ENCODE measurements at regions not wholly inside any gene's neighbourhood (a gene's known extent, or its start where the extent isn't known, plus 50 kb on each side); places are given as distances from the start of the nearest gene placed in this dataset.

DNA sequence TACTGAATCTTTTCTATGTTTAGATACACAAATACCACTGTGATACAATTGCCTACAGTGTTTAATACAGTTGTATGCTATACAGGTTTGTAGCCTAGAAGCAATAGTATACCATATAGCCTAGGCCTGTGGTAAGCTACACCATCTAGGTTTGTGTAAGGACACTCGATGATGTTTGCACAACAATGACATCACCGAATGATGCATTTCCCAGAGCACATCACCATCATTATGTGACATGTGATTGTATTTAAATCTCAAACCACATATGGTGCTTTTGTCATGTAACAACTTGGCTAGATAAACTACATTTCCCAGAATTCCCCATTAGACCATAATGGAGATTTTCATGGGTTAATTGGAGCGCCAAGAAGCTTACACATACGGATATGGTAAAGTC is 128.4 kb upstream of the CPNE8 start:
- DNase-seq: no peak
- CTCF ChIA-PET: no interaction called here

DNA sequence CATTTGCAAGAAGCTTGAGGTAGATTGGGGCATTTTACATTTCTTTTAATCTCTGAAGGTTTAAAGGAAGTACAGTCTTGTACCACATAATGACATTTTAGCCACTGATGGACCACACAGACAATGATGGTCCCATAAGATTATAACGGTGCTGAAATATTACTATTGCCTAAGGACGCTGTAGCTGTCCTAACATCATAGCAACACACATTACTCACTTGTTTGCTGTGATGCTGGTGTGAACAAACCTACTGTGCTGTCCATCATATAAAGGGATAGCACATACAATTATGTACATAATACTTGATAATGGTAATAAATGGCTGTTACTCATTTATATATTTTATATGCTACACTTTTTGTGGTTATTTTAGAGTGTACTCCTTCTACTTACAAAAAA is 127.1 kb upstream of the CPNE8 start:
- BruUV-seq (replicated peaks): no TSS peak

More for the DNA sequence above, 128.4 kb upstream of the CPNE8 start:
- Histone ChIP-seq H3K4me1 (replicated peaks; ENCODE audit: insufficient read depth) (no peaks in the 10 kb centered on the region), H3K9me3 (ENCODE audit: insufficient read depth, low read depth) (no peaks in the 10 kb centered on the region; the same call in 1 of the 2 replicates), H3K27me3 (ENCODE audit: insufficient read depth, low read depth) (no peaks in the 10 kb centered on the region), H3K79me2 (ENCODE audit: low read depth) (no peaks in the 10 kb centered on the region), H4K20me1 (ENCODE audit: insufficient read depth) (no peaks in the 10 kb centered on the region), H3K9me2 (ENCODE audit: insufficient read depth) (no peaks in the 10 kb centered on the region), H3K4me2 (no peak overlapping the region), H2AFZ (no peak overlapping the region), H3K36me3 (ENCODE audit: low read depth) (no peaks in the 10 kb centered on the region), H3K4me3 (no peak overlapping the region), H3F3A (ENCODE audit: insufficient read depth, low read depth) (no peaks in the 10 kb centered on the region), H3K27ac (no peak overlapping the region)
- TF ChIP-seq EZH2 (IDR thresholded peaks at IDR 0.05; ENCODE audit: low read depth): no peak
- TF ChIP-seq, protein P1, sequence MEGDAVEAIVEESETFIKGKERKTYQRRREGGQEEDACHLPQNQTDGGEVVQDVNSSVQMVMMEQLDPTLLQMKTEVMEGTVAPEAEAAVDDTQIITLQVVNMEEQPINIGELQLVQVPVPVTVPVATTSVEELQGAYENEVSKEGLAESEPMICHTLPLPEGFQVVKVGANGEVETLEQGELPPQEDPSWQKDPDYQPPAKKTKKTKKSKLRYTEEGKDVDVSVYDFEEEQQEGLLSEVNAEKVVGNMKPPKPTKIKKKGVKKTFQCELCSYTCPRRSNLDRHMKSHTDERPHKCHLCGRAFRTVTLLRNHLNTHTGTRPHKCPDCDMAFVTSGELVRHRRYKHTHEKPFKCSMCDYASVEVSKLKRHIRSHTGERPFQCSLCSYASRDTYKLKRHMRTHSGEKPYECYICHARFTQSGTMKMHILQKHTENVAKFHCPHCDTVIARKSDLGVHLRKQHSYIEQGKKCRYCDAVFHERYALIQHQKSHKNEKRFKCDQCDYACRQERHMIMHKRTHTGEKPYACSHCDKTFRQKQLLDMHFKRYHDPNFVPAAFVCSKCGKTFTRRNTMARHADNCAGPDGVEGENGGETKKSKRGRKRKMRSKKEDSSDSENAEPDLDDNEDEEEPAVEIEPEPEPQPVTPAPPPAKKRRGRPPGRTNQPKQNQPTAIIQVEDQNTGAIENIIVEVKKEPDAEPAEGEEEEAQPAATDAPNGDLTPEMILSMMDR (conservative IDR thresholded peaks at IDR 0.05): no peak
- no TSS peak for BruUV-seq (replicated peaks)
- intact Hi-C loops (cut with micrococcal nuclease; ENCODE audit: unreplicated experiment): no loop called here
- POLR2A ChIA-PET (ENCODE audit: unreplicated experiment): no interaction called here

DNA sequence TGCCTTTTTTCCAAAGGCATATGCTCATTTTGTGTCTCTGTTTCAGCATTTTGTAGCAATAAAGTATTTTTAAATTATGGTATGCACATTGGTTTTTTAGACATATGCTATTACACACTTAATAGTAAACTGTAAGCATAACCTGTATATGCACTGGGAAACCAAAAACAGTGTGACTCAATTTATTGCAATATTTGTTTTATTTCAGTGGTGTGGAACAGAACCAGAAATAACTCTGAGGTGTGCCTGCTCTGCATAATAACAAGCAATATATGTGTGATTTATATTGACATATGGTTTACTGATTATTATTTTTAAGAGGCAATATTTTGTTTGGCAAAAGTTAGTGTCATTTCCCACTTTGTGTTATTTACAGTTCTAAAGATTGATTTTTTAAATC is 126.6 kb upstream of the CPNE8 start:
- TF ChIP-seq, protein P1 (conservative IDR thresholded peaks at IDR 0.05): no peak
- no peak for TF ChIP-seq EZH2 (IDR thresholded peaks at IDR 0.05; ENCODE audit: low read depth)
- no peak overlapping the region for H3K27ac ChIP-seq
- intact Hi-C loops (cut with micrococcal nuclease; ENCODE audit: unreplicated experiment): no loop called here
- H3F3A ChIP-seq (ENCODE audit: insufficient read depth, low read depth): no peaks in the 10 kb centered on the region
- H3K4me3 ChIP-seq: no peak overlapping the region
- CTCF ChIA-PET: no interaction called here
- BruUV-seq (replicated peaks): no TSS peak
- POLR2A ChIA-PET (ENCODE audit: unreplicated experiment): no interaction called here
- H3K4me1 ChIP-seq (replicated peaks; ENCODE audit: insufficient read depth): no peaks in the 10 kb centered on the region
- no peaks in the 10 kb centered on the region; the same call in 1 of the 2 replicates for H3K9me3 ChIP-seq (ENCODE audit: insufficient read depth, low read depth)
- DNase-seq: no peak
- H3K27me3 ChIP-seq (ENCODE audit: insufficient read depth, low read depth): no peaks in the 10 kb centered on the region
- H2AFZ ChIP-seq: no peak overlapping the region
- no peaks in the 10 kb centered on the region for H3K9me2 ChIP-seq (ENCODE audit: insufficient read depth)
- H3K4me2 ChIP-seq: no peak overlapping the region
- H3K79me2 ChIP-seq (ENCODE audit: low read depth): no peaks in the 10 kb centered on the region
- H4K20me1 ChIP-seq (ENCODE audit: insufficient read depth): no peaks in the 10 kb centered on the region
- H3K36me3 ChIP-seq (ENCODE audit: low read depth): no peaks in the 10 kb centered on the region

More for the DNA sequence above, 127.1 kb upstream of the CPNE8 start:
- intact Hi-C loops (cut with micrococcal nuclease; ENCODE audit: unreplicated experiment): no loop called here
- H4K20me1 ChIP-seq (ENCODE audit: insufficient read depth): no peaks in the 10 kb centered on the region
- H3K9me2 ChIP-seq (ENCODE audit: insufficient read depth): no peaks in the 10 kb centered on the region
- TF ChIP-seq EZH2 (IDR thresholded peaks at IDR 0.05; ENCODE audit: low read depth): no peak
- TF ChIP-seq, protein P1 (conservative IDR thresholded peaks at IDR 0.05): no peak
- H3K4me2 ChIP-seq: no peak overlapping the region
- H3K36me3 ChIP-seq (ENCODE audit: low read depth): no peaks in the 10 kb centered on the region
- no peaks in the 10 kb centered on the region for H3F3A ChIP-seq (ENCODE audit: insufficient read depth, low read depth)
- H3K4me1 ChIP-seq (replicated peaks; ENCODE audit: insufficient read depth): no peaks in the 10 kb centered on the region
- H3K9me3 ChIP-seq (ENCODE audit: insufficient read depth, low read depth): no peaks in the 10 kb centered on the region; the same call in 1 of the 2 replicates
- no peaks in the 10 kb centered on the region for H3K27me3 ChIP-seq (ENCODE audit: insufficient read depth, low read depth)
- no peak overlapping the region for H2AFZ ChIP-seq
- CTCF ChIA-PET: no interaction called here
- no peak overlapping the region for H3K4me3 ChIP-seq
- POLR2A ChIA-PET (ENCODE audit: unreplicated experiment): no interaction called here
- H3K79me2 ChIP-seq (ENCODE audit: low read depth): no peaks in the 10 kb centered on the region
- H3K27ac ChIP-seq: no peak overlapping the region
- no peak for DNase-seq
